ENCODE measurements at regions not wholly inside any gene's neighbourhood (a gene's known extent, or its start where the extent isn't known, plus 50 kb on each side); places are given as distances from the start of the nearest gene placed in this dataset.

DNA sequence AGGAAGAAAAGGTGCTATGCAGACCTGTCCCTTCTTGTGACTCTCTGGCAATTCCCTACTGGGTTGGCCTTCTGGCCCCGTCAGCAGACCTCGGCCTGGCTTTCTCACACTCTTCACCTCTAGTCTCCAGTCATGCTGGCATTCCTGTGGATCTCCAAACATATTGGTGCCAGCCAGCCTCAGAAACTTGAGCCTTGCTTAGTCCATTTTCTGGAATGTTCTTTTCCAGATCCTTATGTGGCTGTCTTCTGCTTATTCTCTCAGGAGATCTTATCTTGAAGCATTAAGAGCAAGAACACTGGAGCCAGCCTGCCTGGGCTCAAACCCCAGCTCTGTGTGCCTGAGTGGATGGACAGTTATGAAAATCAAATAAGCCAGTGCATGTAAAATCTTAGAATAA, 88.2 kb upstream of the NTRK3 start:
- TF ChIP-seq CEBPB (IDR thresholded peaks at IDR 0.05) (no peak), CREB1 (IDR thresholded peaks at IDR 0.05; ENCODE audit: low read depth) (no peak), EGR1 (IDR thresholded peaks at IDR 0.05) (no peak), TEAD4 (IDR thresholded peaks at IDR 0.05) (no peak), ZBTB7A (IDR thresholded peaks at IDR 0.05; ENCODE audit: low read depth) (no peak), YY1 (IDR thresholded peaks at IDR 0.05; ENCODE audit: low read depth) (no peak), NFIC (IDR thresholded peaks at IDR 0.05) (no peak), TAF1 (IDR thresholded peaks at IDR 0.05; ENCODE audit: low read depth) (no peak), TCF12 (IDR thresholded peaks at IDR 0.05; ENCODE audit: low read depth) (no peak)
- TF ChIP-seq, protein P1, sequence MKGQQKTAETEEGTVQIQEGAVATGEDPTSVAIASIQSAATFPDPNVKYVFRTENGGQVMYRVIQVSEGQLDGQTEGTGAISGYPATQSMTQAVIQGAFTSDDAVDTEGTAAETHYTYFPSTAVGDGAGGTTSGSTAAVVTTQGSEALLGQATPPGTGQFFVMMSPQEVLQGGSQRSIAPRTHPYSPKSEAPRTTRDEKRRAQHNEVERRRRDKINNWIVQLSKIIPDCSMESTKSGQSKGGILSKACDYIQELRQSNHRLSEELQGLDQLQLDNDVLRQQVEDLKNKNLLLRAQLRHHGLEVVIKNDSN (IDR thresholded peaks at IDR 0.05), result no peak
- TF ChIP-seq, protein P2, sequence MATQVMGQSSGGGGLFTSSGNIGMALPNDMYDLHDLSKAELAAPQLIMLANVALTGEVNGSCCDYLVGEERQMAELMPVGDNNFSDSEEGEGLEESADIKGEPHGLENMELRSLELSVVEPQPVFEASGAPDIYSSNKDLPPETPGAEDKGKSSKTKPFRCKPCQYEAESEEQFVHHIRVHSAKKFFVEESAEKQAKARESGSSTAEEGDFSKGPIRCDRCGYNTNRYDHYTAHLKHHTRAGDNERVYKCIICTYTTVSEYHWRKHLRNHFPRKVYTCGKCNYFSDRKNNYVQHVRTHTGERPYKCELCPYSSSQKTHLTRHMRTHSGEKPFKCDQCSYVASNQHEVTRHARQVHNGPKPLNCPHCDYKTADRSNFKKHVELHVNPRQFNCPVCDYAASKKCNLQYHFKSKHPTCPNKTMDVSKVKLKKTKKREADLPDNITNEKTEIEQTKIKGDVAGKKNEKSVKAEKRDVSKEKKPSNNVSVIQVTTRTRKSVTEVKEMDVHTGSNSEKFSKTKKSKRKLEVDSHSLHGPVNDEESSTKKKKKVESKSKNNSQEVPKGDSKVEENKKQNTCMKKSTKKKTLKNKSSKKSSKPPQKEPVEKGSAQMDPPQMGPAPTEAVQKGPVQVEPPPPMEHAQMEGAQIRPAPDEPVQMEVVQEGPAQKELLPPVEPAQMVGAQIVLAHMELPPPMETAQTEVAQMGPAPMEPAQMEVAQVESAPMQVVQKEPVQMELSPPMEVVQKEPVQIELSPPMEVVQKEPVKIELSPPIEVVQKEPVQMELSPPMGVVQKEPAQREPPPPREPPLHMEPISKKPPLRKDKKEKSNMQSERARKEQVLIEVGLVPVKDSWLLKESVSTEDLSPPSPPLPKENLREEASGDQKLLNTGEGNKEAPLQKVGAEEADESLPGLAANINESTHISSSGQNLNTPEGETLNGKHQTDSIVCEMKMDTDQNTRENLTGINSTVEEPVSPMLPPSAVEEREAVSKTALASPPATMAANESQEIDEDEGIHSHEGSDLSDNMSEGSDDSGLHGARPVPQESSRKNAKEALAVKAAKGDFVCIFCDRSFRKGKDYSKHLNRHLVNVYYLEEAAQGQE (IDR thresholded peaks at IDR 0.05; ENCODE audit: low read depth), result no peak
- TF ChIP-seq, protein P3, sequence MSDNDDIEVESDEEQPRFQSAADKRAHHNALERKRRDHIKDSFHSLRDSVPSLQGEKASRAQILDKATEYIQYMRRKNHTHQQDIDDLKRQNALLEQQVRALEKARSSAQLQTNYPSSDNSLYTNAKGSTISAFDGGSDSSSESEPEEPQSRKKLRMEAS (IDR thresholded peaks at IDR 0.05), result no peak

DNA sequence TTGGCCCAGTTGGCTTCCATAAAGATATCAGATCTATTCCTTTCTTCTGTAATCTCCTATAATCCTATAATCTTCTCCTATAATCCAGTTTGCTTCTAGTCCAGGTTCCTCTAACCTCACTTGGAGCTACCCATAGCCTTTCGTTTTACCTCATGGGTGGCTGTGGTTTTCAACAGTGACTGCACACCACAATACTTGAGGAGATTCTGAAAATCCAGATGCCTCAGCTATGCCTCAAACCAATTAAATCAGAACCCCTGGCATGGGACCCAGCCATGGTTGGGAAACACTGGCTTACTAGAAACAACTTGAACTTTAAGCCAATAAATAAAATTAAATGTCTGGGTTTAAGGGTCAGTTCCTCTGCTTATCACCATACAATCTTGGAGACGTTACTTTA, 86.1 kb upstream of the NTRK3 start:
- no peak for TF ChIP-seq NFIC (IDR thresholded peaks at IDR 0.05)
- no peak for TF ChIP-seq TCF12 (IDR thresholded peaks at IDR 0.05; ENCODE audit: low read depth)
- TF ChIP-seq CEBPB (IDR thresholded peaks at IDR 0.05), result no peak

DNA sequence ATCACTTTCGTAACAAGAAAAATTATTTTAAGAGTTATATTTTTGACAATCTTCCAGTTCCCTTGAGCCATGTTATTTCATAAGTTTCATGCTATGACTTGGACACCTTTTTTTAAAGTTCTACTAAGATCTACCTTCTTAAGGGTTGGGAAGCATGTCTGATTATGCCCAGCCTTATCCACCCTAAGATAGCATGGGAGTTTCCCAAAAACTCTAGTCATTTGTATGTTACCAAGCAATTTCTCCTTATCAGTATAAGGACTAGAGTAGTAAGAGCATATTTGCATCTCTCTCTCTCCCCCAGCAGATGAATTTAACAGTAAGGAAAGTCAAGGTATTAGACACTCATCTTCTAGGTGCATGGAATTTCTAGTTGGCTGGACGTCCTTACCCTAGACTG, 85.1 kb upstream of the NTRK3 start:
- TF ChIP-seq TAF1 (IDR thresholded peaks at IDR 0.05; ENCODE audit: low read depth) (no peak), ZBTB7A (IDR thresholded peaks at IDR 0.05; ENCODE audit: low read depth) (no peak), TEAD4 (IDR thresholded peaks at IDR 0.05) (no peak), TCF12 (IDR thresholded peaks at IDR 0.05; ENCODE audit: low read depth) (no peak), CEBPB (IDR thresholded peaks at IDR 0.05) (no peak), RAD21 (IDR thresholded peaks at IDR 0.05; ENCODE audit: low read depth) (no peak), YY1 (IDR thresholded peaks at IDR 0.05; ENCODE audit: low read depth) (no peak), EP300 (IDR thresholded peaks at IDR 0.05; ENCODE audit: borderline replicate concordance) (no peak)
- TF ChIP-seq, protein P3 (IDR thresholded peaks at IDR 0.05), result no peak

DNA sequence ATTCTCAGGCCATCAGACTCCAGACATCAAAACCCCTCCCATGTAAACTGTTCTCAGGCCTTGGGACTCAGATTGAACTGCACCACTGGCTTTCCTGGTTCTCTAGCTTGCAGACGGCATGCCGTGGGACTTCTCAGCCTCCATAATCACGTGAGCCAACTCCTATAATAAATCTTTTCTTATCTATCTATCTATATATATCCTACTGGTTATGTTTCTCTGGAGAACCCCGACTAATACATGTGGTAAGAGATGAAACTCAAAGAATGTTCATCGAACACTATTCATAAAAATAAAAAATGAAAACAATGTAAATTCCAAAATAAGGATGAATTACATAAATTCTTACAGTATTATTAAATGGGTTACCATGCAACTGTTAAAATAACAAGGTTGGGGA, 84.5 kb upstream of the NTRK3 start:
- TF ChIP-seq, protein P3 (IDR thresholded peaks at IDR 0.05), result no peak
- no peak for TF ChIP-seq EP300 (IDR thresholded peaks at IDR 0.05; ENCODE audit: borderline replicate concordance)
- TF ChIP-seq RAD21 (IDR thresholded peaks at IDR 0.05; ENCODE audit: low read depth), result no peak
- no peak for TF ChIP-seq EGR1 (IDR thresholded peaks at IDR 0.05)
- no peak for TF ChIP-seq YY1 (IDR thresholded peaks at IDR 0.05; ENCODE audit: low read depth)
- no peak for TF ChIP-seq CEBPB (IDR thresholded peaks at IDR 0.05)
- TF ChIP-seq ZBTB7A (IDR thresholded peaks at IDR 0.05; ENCODE audit: low read depth), result no peak
- no peak for TF ChIP-seq TAF1 (IDR thresholded peaks at IDR 0.05; ENCODE audit: low read depth)
- no peak for TF ChIP-seq FOXM1 (IDR thresholded peaks at IDR 0.05; ENCODE audit: borderline replicate concordance, low read depth)

DNA sequence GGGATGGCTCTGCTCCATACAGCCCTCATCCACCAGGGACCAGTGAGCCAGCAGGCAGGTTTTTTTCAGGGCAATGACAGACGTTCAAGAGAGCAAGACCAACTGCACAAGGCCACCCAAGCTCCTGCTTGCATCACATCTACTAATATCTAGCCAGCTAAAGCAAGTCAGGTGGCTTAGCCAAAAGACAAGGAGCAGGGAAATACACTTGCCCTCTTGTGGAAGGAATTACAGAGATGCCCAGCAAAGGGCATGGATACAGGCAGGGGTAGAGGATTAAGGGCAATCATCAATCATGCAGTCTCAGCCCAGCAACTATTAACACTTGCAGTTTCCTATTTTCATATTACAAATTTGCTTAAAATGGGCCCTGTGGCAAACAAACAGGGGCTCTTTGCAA, 81.5 kb upstream of the NTRK3 start:
- TF ChIP-seq ZBTB7A (IDR thresholded peaks at IDR 0.05; ENCODE audit: low read depth), result no peak
- TF ChIP-seq TCF12 (IDR thresholded peaks at IDR 0.05; ENCODE audit: low read depth), result no peak
- TF ChIP-seq TAF1 (IDR thresholded peaks at IDR 0.05; ENCODE audit: low read depth), result no peak
- TF ChIP-seq FOXM1 (IDR thresholded peaks at IDR 0.05; ENCODE audit: borderline replicate concordance, low read depth), result no peak
- TF ChIP-seq EP300 (IDR thresholded peaks at IDR 0.05; ENCODE audit: borderline replicate concordance), result no peak
- TF ChIP-seq YY1 (IDR thresholded peaks at IDR 0.05; ENCODE audit: low read depth), result no peak
- TF ChIP-seq NFIC (IDR thresholded peaks at IDR 0.05), result no peak
- no peak for TF ChIP-seq CREB1 (IDR thresholded peaks at IDR 0.05; ENCODE audit: low read depth)
- TF ChIP-seq EGR1 (IDR thresholded peaks at IDR 0.05), result no peak
- TF ChIP-seq, protein P3 (IDR thresholded peaks at IDR 0.05), result no peak
- TF ChIP-seq, protein P2 (IDR thresholded peaks at IDR 0.05; ENCODE audit: low read depth), result no peak
- TF ChIP-seq RAD21 (IDR thresholded peaks at IDR 0.05; ENCODE audit: low read depth), result no peak
- no peak; the same call in 1 of the 2 replicates for TF ChIP-seq TEAD4 (IDR thresholded peaks at IDR 0.05)
- no peak for TF ChIP-seq CEBPB (IDR thresholded peaks at IDR 0.05)

DNA sequence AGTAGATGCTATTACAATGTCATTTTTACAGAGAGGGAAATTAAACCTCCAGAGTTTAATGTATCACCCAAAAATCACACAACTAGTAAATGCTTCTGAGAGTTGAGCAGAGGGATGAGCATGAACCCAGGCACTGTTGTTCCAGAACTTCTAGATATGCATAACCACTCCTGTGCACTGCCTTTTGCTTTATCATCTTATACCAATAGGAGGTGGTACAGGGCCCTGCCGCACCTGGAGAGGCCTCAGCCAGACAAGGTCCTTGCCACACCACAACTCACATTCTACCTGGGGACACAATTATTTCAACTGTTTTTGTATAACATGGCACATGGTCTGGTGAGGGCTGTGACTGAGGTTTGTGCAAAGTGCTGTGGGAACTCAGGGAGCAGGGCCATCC, 78.5 kb upstream of the NTRK3 start:
- TF ChIP-seq FOXM1 (IDR thresholded peaks at IDR 0.05; ENCODE audit: borderline replicate concordance, low read depth) (no peak), EP300 (IDR thresholded peaks at IDR 0.05; ENCODE audit: borderline replicate concordance) (no peak), ZBTB7A (IDR thresholded peaks at IDR 0.05; ENCODE audit: low read depth) (no peak), RAD21 (IDR thresholded peaks at IDR 0.05; ENCODE audit: low read depth) (no peak), EGR1 (IDR thresholded peaks at IDR 0.05) (no peak), TCF12 (IDR thresholded peaks at IDR 0.05; ENCODE audit: low read depth) (no peak), YY1 (IDR thresholded peaks at IDR 0.05; ENCODE audit: low read depth) (no peak), TEAD4 (IDR thresholded peaks at IDR 0.05) (no peak), TAF1 (IDR thresholded peaks at IDR 0.05; ENCODE audit: low read depth) (no peak), NFIC (IDR thresholded peaks at IDR 0.05) (no peak), CEBPB (IDR thresholded peaks at IDR 0.05) (no peak), CREB1 (IDR thresholded peaks at IDR 0.05; ENCODE audit: low read depth) (no peak)
- TF ChIP-seq, protein P1 (IDR thresholded peaks at IDR 0.05), result no peak
- TF ChIP-seq, protein P3 (IDR thresholded peaks at IDR 0.05), result no peak
- TF ChIP-seq, protein P2 (IDR thresholded peaks at IDR 0.05; ENCODE audit: low read depth), result no peak

Data from Ishikawa (cell line).